Keratinocyte (primary cell): ENCODE measurements at regions not wholly inside any gene's neighbourhood (a gene's known extent, or its start where the extent isn't known, plus 50 kb on each side); places are given as distances from the start of the nearest gene placed in this dataset.
A peak's percentile ranks its signal among the peaks of the same experiment; 100 is the strongest.

Source experiments
- DNase-seq: peaks from one replicate; pipeline ENCODE4 v3.0.0-alpha.2; 2011; ENCODE audit warnings: low read depth, missing footprints, low spot score
- FAIRE-seq: peaks from 2 replicates; lab custom pipeline; 2011; peaks lifted over from hg19 to GRCh38; lab: Jason Lieb, UNC
- H2AFZ ChIP-seq: 2 replicates; pipeline ENCODE4 v1.6.0; 2012; ENCODE audit warnings: low read length, control low read depth, inconsistent platforms; ENCODE audit not compliant: control insufficient read depth
- H3K27ac ChIP-seq: 2 replicates; pipeline ENCODE4 v1.5.1; 2011; ENCODE audit warnings: low read length; ENCODE audit not compliant: control insufficient read depth, insufficient read depth
- H3K27me3 ChIP-seq: 3 replicates; pipeline ENCODE4 v1.6.0; 2011; ENCODE audit warnings: low read length; ENCODE audit not compliant: control insufficient read depth, insufficient read depth; ENCODE audit errors: extremely low read depth
- H3K36me3 ChIP-seq, 2 experiments: 2 replicates in 1 of 2; 3 replicates in 1 of 2; pipeline ENCODE4 v1.5.1; 2011; ENCODE audit warnings: low read length in 2 of 2, mild to moderate bottlenecking in 1 of 2; ENCODE audit not compliant: control insufficient read depth in 2 of 2, insufficient read depth in 2 of 2; ENCODE audit errors: extremely low read depth in 1 of 2
- H3K4me1 ChIP-seq: 3 replicates; pipeline ENCODE4 v1.5.1; 2011; ENCODE audit warnings: low read length; ENCODE audit not compliant: control insufficient read depth, insufficient read depth; ENCODE audit errors: extremely low read depth
- H3K4me2 ChIP-seq: 3 replicates; pipeline ENCODE4 v1.6.0; 2011; ENCODE audit warnings: low read depth, low read length; ENCODE audit not compliant: control insufficient read depth, insufficient read depth; ENCODE audit errors: extremely low read depth
- H3K4me3 ChIP-seq, 3 experiments: fragments of 200-600 bp in 1 of 3; sonication (generic) in 1 of 3; 2 replicates in 2 of 3; 3 replicates in 1 of 3; pipeline ENCODE4 v1.5.1; 2011 to 2016; ENCODE audit warnings: low read length in 3 of 3, mild to moderate bottlenecking in 3 of 3, control low read depth in 2 of 3, inconsistent platforms in 1 of 3, low read depth in 1 of 3, mixed read lengths in 1 of 3, mixed run types in 1 of 3, moderate library complexity in 1 of 3; ENCODE audit not compliant: control insufficient read depth in 2 of 3, insufficient read depth in 2 of 3; ENCODE audit errors: extremely low read depth in 1 of 3
- H3K79me2 ChIP-seq: 2 replicates; pipeline ENCODE4 v1.6.0; 2012; ENCODE audit warnings: low read length; ENCODE audit not compliant: control insufficient read depth, insufficient read depth
- H3K9ac ChIP-seq: 3 replicates; pipeline ENCODE4 v1.6.0; 2011; ENCODE audit warnings: low read length; ENCODE audit not compliant: control insufficient read depth, insufficient read depth; ENCODE audit errors: extremely low read depth
- H3K9me1 ChIP-seq: 3 replicates; pipeline ENCODE4 v1.6.0; 2011; ENCODE audit warnings: low read length; ENCODE audit not compliant: control insufficient read depth, insufficient read depth; ENCODE audit errors: extremely low read depth
- H3K9me3 ChIP-seq: 2 replicates; pipeline ENCODE4 v1.5.1; 2012; ENCODE audit warnings: low read depth, low read length; ENCODE audit not compliant: control insufficient read depth
- H4K20me1 ChIP-seq: 3 replicates; pipeline ENCODE4 v1.6.0; 2011; ENCODE audit warnings: low read length; ENCODE audit not compliant: control insufficient read depth, insufficient read depth; ENCODE audit errors: extremely low read depth
- CTCF ChIP-seq, 3 experiments: IDR thresholded peaks in 1 of 3; conservative IDR thresholded peaks in 1 of 3; optimal IDR thresholded peaks in 1 of 3; 2 replicates in 2 of 3; 3 replicates in 1 of 3; pipeline versions ENCODE3 to v1.5.1; 2011; ENCODE audit warnings: low read length in 3 of 3, mild to moderate bottlenecking in 3 of 3, moderate library complexity in 2 of 3, control low read depth in 1 of 3, inconsistent platforms in 1 of 3; ENCODE audit not compliant: insufficient read depth in 2 of 3; ENCODE audit errors: extremely low read depth in 1 of 3
- EZH2 ChIP-seq: IDR thresholded peaks from one replicate; pipeline ENCODE4 v1.6.1; 2012; ENCODE audit warnings: inconsistent platforms, mild to moderate bottlenecking, low read length, moderate library complexity
- dilution Hi-C: fragments of 300-500 bp; cut with MboI; formaldehyde crosslinking; loops from one replicate; pipeline ENCODE4 v1.7.0; 2020; ENCODE audit warnings: low sequenced_read_pairs; ENCODE audit not compliant: extremely low pct_ligation_motif_present

- Histone ChIP-seq H3K27ac (no peak overlapping the region), H3K9ac (no peak overlapping the region), H3K9me1 (no peaks in the 10 kb centered on the region), H3K4me3 (no peak overlapping the region), H4K20me1 (no peaks in the 10 kb centered on the region), H3K36me3 (no peaks in the 10 kb centered on the region), H3K9me3 (no peaks in the 10 kb centered on the region), H2AFZ (peak overlapping the region; percentile 16), H3K4me1 (peaks cover 24% of the 10 kb centered on the region), H3K27me3 (no peaks in the 10 kb centered on the region), H3K79me2 (no peaks in the 10 kb centered on the region), H3K4me2 (peak overlapping the region; percentile 17)
- TF ChIP-seq CTCF (optimal IDR thresholded peaks at IDR 0.05 in 1 of 3, IDR thresholded peaks at IDR 0.05 in 1 of 3, conservative IDR thresholded peaks at IDR 0.05 in 1 of 3; ENCODE audit: extremely low read depth in 1 of 3, insufficient read depth in 2 of 3, low read length in 3 of 3) (peak in 2 of 3 experiments; percentile 29 to 42), EZH2 (no peak)
- FAIRE-seq (no peak), DNase-seq (no peak)
- dilution Hi-C loops = no loop called here
These were observed 87.5 kb upstream of the WDR26 start for GRCh38 chr1:224521904-224522734.

- no peak for TF ChIP-seq CTCF (optimal IDR thresholded peaks at IDR 0.05 in 1 of 3, IDR thresholded peaks at IDR 0.05 in 1 of 3, conservative IDR thresholded peaks at IDR 0.05 in 1 of 3; ENCODE audit: extremely low read depth in 1 of 3, insufficient read depth in 2 of 3, low read length in 3 of 3)
- TF ChIP-seq EZH2 = no peak
- Histone ChIP-seq H3K27me3 (no peaks in the 10 kb centered on the region), H2AFZ (no peak overlapping the region), H3K9me1 (no peaks in the 10 kb centered on the region), H3K79me2 (no peaks in the 10 kb centered on the region), H4K20me1 (no peaks in the 10 kb centered on the region), H3K4me2 (no peak overlapping the region), H3K9ac (no peak overlapping the region), H3K27ac (no peak overlapping the region), H3K4me3 (no peak overlapping the region), H3K4me1 (peaks cover 24% of the 10 kb centered on the region), H3K36me3 (no peaks in the 10 kb centered on the region), H3K9me3 (no peaks in the 10 kb centered on the region)
- dilution Hi-C loops = no loop called here
- FAIRE-seq (no peak), DNase-seq (no peak)
These were observed 89.1 kb upstream of the WDR26 start for GRCh38 chr1:224523676-224524075.
